DND-41 (cell line): ENCODE measurements at regions not wholly inside any gene's neighbourhood (a gene's known extent, or its start where the extent isn't known, plus 50 kb on each side); places are given as distances from the start of the nearest gene placed in this dataset.

Experiments
- ATAC-seq: fragments of 200-7000 bp; cut with Tn5 transposase; 3 replicates; pipeline ENCODE4 v1.9.1; 2021; ENCODE audit warnings: low read depth; ENCODE audit not compliant: insufficient read depth
- DNase-seq: peaks from one replicate; pipeline ENCODE4 v3.0.0-alpha.2; 2020
- H2AFZ ChIP-seq: 2 replicates; pipeline ENCODE4 v1.6.0; 2012; ENCODE audit warnings: low read depth, low read length
- H3K27ac ChIP-seq: 2 replicates; pipeline ENCODE4 v1.5.1; 2012; ENCODE audit warnings: low read length, inconsistent platforms
- H3K27me3 ChIP-seq: fragments of 200-600 bp; sonication (generic); 2 replicates; pipeline ENCODE4 v1.6.0; 2012; ENCODE audit warnings: low read length, mild to moderate bottlenecking, inconsistent platforms; ENCODE audit not compliant: insufficient read depth, poor library complexity
- H3K36me3 ChIP-seq: 2 replicates; pipeline ENCODE4 v1.5.1; 2012; ENCODE audit warnings: low read length, inconsistent platforms; ENCODE audit not compliant: insufficient read depth
- H3K4me1 ChIP-seq: 2 replicates; pipeline ENCODE4 v1.5.1; 2012; ENCODE audit warnings: mild to moderate bottlenecking, low read length; ENCODE audit not compliant: insufficient read depth
- H3K4me2 ChIP-seq: 2 replicates; pipeline ENCODE4 v1.6.0; 2012; ENCODE audit warnings: mild to moderate bottlenecking, moderate library complexity, low read length, inconsistent platforms; ENCODE audit not compliant: insufficient read depth
- H3K4me3 ChIP-seq, 2 experiments: fragments of 200-600 bp in 1 of 2; shearing (Covaris generic) in 1 of 2; 2 replicates each; pipeline ENCODE4 v1.5.1; 2012 to 2016; ENCODE audit warnings: inconsistent platforms in 2 of 2, low read length in 2 of 2, mild to moderate bottlenecking in 2 of 2, low read depth in 1 of 2, moderate library complexity in 1 of 2
- H3K79me2 ChIP-seq: 2 replicates; pipeline ENCODE4 v1.6.0; 2012; ENCODE audit warnings: low read length, inconsistent platforms; ENCODE audit not compliant: insufficient read depth
- H3K9ac ChIP-seq: 2 replicates; pipeline ENCODE4 v1.6.0; 2012; ENCODE audit warnings: low read depth, mild to moderate bottlenecking, inconsistent platforms, low read length, moderate library complexity
- H3K9me3 ChIP-seq: 2 replicates; pipeline ENCODE4 v1.5.1; 2012; ENCODE audit warnings: low read length, moderate library complexity, mild to moderate bottlenecking, inconsistent platforms; ENCODE audit not compliant: insufficient read depth, severe bottlenecking
- H4K20me1 ChIP-seq: 2 replicates; pipeline ENCODE4 v1.6.0; 2012; ENCODE audit warnings: low read length; ENCODE audit not compliant: insufficient read depth
- CTCF ChIP-seq: IDR thresholded peaks from 2 replicates; pipeline ENCODE4 v1.5.1; 2012; ENCODE audit warnings: borderline replicate concordance, low read length, moderate library complexity, mild to moderate bottlenecking; ENCODE audit not compliant: poor library complexity, severe bottlenecking; ENCODE audit errors: extremely low read depth
- EZH2 ChIP-seq: IDR thresholded peaks from 3 replicates; pipeline ENCODE4 v1.6.1; 2012; ENCODE audit warnings: borderline replicate concordance, low read depth, mild to moderate bottlenecking, moderate library complexity, low read length, inconsistent platforms; ENCODE audit not compliant: severe bottlenecking

GRCh38 chr5:115382989-115383388 lies 86.5 kb upstream of the CCDC112 start:
- DNase-seq (no peak), ATAC-seq (no peak)
- Histone ChIP-seq H3K4me2 (no peak overlapping the region), H3K79me2 (no peaks in the 10 kb centered on the region), H2AFZ (no peak overlapping the region), H3K9ac (no peak overlapping the region), H3K27ac (no peak overlapping the region), H4K20me1 (no peaks in the 10 kb centered on the region), H3K9me3 (no peaks in the 10 kb centered on the region), H3K4me3 (no peak overlapping the region), H3K4me1 (no peaks in the 10 kb centered on the region), H3K36me3 (no peaks in the 10 kb centered on the region), H3K27me3 (peaks cover 5% of the 10 kb centered on the region)
- TF ChIP-seq EZH2: no peak
- TF ChIP-seq CTCF: no peak

- no peak overlapping the region for H3K27ac ChIP-seq
These were observed 85.6 kb upstream of the CCDC112 start for GRCh38 chr5:115381911-115382662.

GRCh38 chr5:115379622-115380344 lies 83.3 kb upstream of the CCDC112 start:
- ATAC-seq (no peak), DNase-seq (no peak)
- H2AFZ ChIP-seq: no peak overlapping the region
- H4K20me1 ChIP-seq: no peaks in the 10 kb centered on the region
- TF ChIP-seq CTCF (no peak), EZH2 (no peak)
- no peaks in the 10 kb centered on the region for H3K27me3 ChIP-seq
- no peaks in the 10 kb centered on the region for H3K9me3 ChIP-seq
- H3K4me1 ChIP-seq: no peaks in the 10 kb centered on the region
- H3K36me3 ChIP-seq: no peaks in the 10 kb centered on the region
- H3K9ac ChIP-seq: no peak overlapping the region
- no peak overlapping the region for H3K27ac ChIP-seq
- H3K4me3 ChIP-seq: no peak overlapping the region
- no peaks in the 10 kb centered on the region for H3K79me2 ChIP-seq
- no peak overlapping the region for H3K4me2 ChIP-seq

More at GRCh38 chr5:115381911-115382662, 85.6 kb upstream of the CCDC112 start:
- Histone ChIP-seq H3K4me1 (no peaks in the 10 kb centered on the region), H3K9ac (no peak overlapping the region), H3K27me3 (peaks cover 5% of the 10 kb centered on the region), H3K4me2 (no peak overlapping the region), H2AFZ (no peak overlapping the region), H4K20me1 (no peaks in the 10 kb centered on the region), H3K4me3 (no peak overlapping the region), H3K9me3 (no peaks in the 10 kb centered on the region), H3K79me2 (no peaks in the 10 kb centered on the region), H3K36me3 (no peaks in the 10 kb centered on the region)
- DNase-seq (no peak), ATAC-seq (no peak)
- no peak for TF ChIP-seq EZH2
- no peak for TF ChIP-seq CTCF
